Liver (tissue), 3 donors: ENCODE measurements at regions not wholly inside any gene's neighbourhood (a gene's known extent, or its start where the extent isn't known, plus 50 kb on each side); places are given as distances from the start of the nearest gene placed in this dataset.

ENCODE experiments used
- FOXA1 ChIP-seq: IDR thresholded peaks from 2 replicates; pipeline ENCODE4 v1.6.1; 2016; ENCODE audit warnings: antibody characterized with exemption
- GABPA ChIP-seq, 2 donors: IDR thresholded peaks in 1 of 2; conservative IDR thresholded peaks in 1 of 2; 2 replicates each; pipeline ENCODE4 v1.6.1; 2016; ENCODE audit warnings: antibody characterized with exemption in 2 of 2, mild to moderate bottlenecking in 1 of 2, moderate library complexity in 1 of 2
- NR2F2 ChIP-seq: IDR thresholded peaks from 2 replicates; pipeline ENCODE4 v1.6.1; 2016; ENCODE audit warnings: antibody characterized with exemption
- RAD21 ChIP-seq, 2 donors: IDR thresholded peaks; 2 replicates each; pipeline ENCODE4 v1.6.1; 2016; ENCODE audit warnings: antibody characterized with exemption in 2 of 2, mild to moderate bottlenecking in 2 of 2
- RXRA ChIP-seq, 2 donors: IDR thresholded peaks; 2 replicates each; pipeline ENCODE4 v1.6.1; 2017 to 2018; ENCODE audit warnings: antibody characterized with exemption in 2 of 2, mild to moderate bottlenecking in 1 of 2
- SP1 ChIP-seq: IDR thresholded peaks from 2 replicates; pipeline ENCODE4 v1.6.1; 2018; ENCODE audit warnings: antibody characterized with exemption, mild to moderate bottlenecking
- TF ChIP-seq, protein P1 (sequence below): fragments of 150-350 bp; IDR thresholded peaks from 2 replicates; pipeline ENCODE4 v1.5.1; 2017; ENCODE audit warnings: improper control_type of control experiment, low read depth, low read length; ENCODE audit not compliant: missing input control
- TF ChIP-seq, protein P2 (sequence below): IDR thresholded peaks from 2 replicates; pipeline ENCODE4 v1.6.1; 2016; ENCODE audit warnings: antibody characterized with exemption, mild to moderate bottlenecking
- TF ChIP-seq, protein P3 (sequence below): IDR thresholded peaks from 2 replicates; pipeline ENCODE4 v1.6.1; 2016; ENCODE audit warnings: antibody characterized with exemption
- TF ChIP-seq, protein P4 (sequence below): IDR thresholded peaks from 2 replicates; pipeline ENCODE4 v1.6.1; 2016; ENCODE audit warnings: antibody characterized with exemption
- donor health status: healthy.
- donor health status: healthy.

DNA sequence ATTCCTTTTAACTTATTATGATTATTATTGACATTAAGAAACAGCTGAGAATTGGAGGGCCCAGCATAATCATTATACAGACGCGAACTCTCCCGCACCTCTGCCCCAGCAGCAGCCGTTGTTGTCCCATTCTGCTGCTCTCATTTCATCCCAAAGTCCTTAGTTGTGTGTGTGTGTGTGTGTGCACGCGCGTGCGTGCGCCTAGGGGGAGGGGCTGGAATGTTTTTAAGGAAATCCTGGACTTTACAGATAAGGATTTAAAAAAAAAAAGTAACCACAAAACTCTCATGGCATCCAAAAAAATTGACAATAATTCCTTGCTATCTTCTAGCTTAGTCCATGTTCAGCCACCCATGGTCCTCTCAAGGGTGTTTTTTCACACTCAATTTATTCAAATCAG, 134.2 kb downstream of the WNT7A start:
- TF ChIP-seq, protein P1, sequence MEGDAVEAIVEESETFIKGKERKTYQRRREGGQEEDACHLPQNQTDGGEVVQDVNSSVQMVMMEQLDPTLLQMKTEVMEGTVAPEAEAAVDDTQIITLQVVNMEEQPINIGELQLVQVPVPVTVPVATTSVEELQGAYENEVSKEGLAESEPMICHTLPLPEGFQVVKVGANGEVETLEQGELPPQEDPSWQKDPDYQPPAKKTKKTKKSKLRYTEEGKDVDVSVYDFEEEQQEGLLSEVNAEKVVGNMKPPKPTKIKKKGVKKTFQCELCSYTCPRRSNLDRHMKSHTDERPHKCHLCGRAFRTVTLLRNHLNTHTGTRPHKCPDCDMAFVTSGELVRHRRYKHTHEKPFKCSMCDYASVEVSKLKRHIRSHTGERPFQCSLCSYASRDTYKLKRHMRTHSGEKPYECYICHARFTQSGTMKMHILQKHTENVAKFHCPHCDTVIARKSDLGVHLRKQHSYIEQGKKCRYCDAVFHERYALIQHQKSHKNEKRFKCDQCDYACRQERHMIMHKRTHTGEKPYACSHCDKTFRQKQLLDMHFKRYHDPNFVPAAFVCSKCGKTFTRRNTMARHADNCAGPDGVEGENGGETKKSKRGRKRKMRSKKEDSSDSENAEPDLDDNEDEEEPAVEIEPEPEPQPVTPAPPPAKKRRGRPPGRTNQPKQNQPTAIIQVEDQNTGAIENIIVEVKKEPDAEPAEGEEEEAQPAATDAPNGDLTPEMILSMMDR: no peak
- TF ChIP-seq NR2F2 (no peak), FOXA1 (no peak), SP1 (no peak), RXRA (IDR thresholded peaks at IDR 0.05) (no peak), GABPA (IDR thresholded peaks at IDR 0.05 in 1 of 2, conservative IDR thresholded peaks at IDR 0.05 in 1 of 2) (no peak), RAD21 (IDR thresholded peaks at IDR 0.05) (no peak)
- TF ChIP-seq, protein P2, sequence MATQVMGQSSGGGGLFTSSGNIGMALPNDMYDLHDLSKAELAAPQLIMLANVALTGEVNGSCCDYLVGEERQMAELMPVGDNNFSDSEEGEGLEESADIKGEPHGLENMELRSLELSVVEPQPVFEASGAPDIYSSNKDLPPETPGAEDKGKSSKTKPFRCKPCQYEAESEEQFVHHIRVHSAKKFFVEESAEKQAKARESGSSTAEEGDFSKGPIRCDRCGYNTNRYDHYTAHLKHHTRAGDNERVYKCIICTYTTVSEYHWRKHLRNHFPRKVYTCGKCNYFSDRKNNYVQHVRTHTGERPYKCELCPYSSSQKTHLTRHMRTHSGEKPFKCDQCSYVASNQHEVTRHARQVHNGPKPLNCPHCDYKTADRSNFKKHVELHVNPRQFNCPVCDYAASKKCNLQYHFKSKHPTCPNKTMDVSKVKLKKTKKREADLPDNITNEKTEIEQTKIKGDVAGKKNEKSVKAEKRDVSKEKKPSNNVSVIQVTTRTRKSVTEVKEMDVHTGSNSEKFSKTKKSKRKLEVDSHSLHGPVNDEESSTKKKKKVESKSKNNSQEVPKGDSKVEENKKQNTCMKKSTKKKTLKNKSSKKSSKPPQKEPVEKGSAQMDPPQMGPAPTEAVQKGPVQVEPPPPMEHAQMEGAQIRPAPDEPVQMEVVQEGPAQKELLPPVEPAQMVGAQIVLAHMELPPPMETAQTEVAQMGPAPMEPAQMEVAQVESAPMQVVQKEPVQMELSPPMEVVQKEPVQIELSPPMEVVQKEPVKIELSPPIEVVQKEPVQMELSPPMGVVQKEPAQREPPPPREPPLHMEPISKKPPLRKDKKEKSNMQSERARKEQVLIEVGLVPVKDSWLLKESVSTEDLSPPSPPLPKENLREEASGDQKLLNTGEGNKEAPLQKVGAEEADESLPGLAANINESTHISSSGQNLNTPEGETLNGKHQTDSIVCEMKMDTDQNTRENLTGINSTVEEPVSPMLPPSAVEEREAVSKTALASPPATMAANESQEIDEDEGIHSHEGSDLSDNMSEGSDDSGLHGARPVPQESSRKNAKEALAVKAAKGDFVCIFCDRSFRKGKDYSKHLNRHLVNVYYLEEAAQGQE: no peak
- TF ChIP-seq, protein P3, sequence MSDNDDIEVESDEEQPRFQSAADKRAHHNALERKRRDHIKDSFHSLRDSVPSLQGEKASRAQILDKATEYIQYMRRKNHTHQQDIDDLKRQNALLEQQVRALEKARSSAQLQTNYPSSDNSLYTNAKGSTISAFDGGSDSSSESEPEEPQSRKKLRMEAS: no peak
- TF ChIP-seq, protein P4, sequence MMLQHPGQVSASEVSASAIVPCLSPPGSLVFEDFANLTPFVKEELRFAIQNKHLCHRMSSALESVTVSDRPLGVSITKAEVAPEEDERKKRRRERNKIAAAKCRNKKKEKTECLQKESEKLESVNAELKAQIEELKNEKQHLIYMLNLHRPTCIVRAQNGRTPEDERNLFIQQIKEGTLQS: no peak
